Loucy (cell line): ENCODE measurements at regions not wholly inside any gene's neighbourhood (a gene's known extent, or its start where the extent isn't known, plus 50 kb on each side); places are given as distances from the start of the nearest gene placed in this dataset.

Experiments used
- H2AFZ ChIP-seq: fragments of 200-600 bp; sonication (generic); 2 replicates; pipeline ENCODE4 v1.6.0; 2016; ENCODE audit warnings: antibody characterized with exemption, mild to moderate bottlenecking, low read length, moderate library complexity
- H3F3A ChIP-seq: fragments of 200-600 bp; 2 replicates; pipeline ENCODE4 v1.6.0; 2016; ENCODE audit warnings: antibody characterized with exemption, low read depth, mild to moderate bottlenecking
- H3K27me3 ChIP-seq: fragments of 200-600 bp; sonication (generic); 2 replicates; pipeline ENCODE4 v1.6.1; 2014; ENCODE audit warnings: low read length, mild to moderate bottlenecking; ENCODE audit not compliant: insufficient read depth, poor library complexity, severe bottlenecking
- H3K36me3 ChIP-seq: fragments of 200-600 bp; sonication (generic); 2 replicates; pipeline ENCODE4 v1.6.1; 2016; ENCODE audit warnings: low read length; ENCODE audit not compliant: insufficient read depth
- H3K4me1 ChIP-seq: fragments of 200-600 bp; sonication (generic); 2 replicates; pipeline ENCODE4 v1.5.1; 2014; ENCODE audit warnings: low read length, mild to moderate bottlenecking; ENCODE audit not compliant: insufficient read depth, poor library complexity, severe bottlenecking
- H3K4me2 ChIP-seq: fragments of 200-600 bp; sonication (generic); 2 replicates; pipeline ENCODE4 v1.6.0; 2014; ENCODE audit warnings: antibody characterized with exemption, low read length, low read depth, mild to moderate bottlenecking; ENCODE audit not compliant: poor library complexity, severe bottlenecking
- H3K4me3 ChIP-seq: fragments of 200-600 bp; sonication (generic); 2 replicates; pipeline ENCODE4 v1.5.1; 2014; ENCODE audit warnings: low read length, mild to moderate bottlenecking, mixed read lengths; ENCODE audit not compliant: poor library complexity, severe bottlenecking
- H3K79me2 ChIP-seq: fragments of 200-600 bp; sonication (generic); 2 replicates; pipeline ENCODE4 v1.6.1; 2014; ENCODE audit warnings: low read length; ENCODE audit not compliant: insufficient read depth
- H3K9ac ChIP-seq: fragments of 200-600 bp; sonication (generic); 2 replicates; pipeline ENCODE4 v1.6.0; 2014; ENCODE audit warnings: mild to moderate bottlenecking, low read depth, low read length, moderate library complexity; ENCODE audit not compliant: poor library complexity, severe bottlenecking
- H3K9me2 ChIP-seq: fragments of 200-600 bp; sonication (generic); replicated peaks from 2 replicates; pipeline ENCODE4 v1.6.1; 2016; ENCODE audit warnings: low read depth, low read length, mixed read lengths
- H3K9me3 ChIP-seq: fragments of 200-600 bp; sonication (generic); 2 replicates; pipeline ENCODE4 v1.6.1; 2014; ENCODE audit warnings: mild to moderate bottlenecking, antibody characterized with exemption, low read length, low read depth; ENCODE audit not compliant: insufficient read depth
- H4K20me1 ChIP-seq: fragments of 200-600 bp; sonication (generic); 2 replicates; pipeline ENCODE4 v1.6.0; 2014; ENCODE audit warnings: antibody characterized with exemption, low read length, mild to moderate bottlenecking; ENCODE audit not compliant: insufficient read depth, poor library complexity, severe bottlenecking
- CTCF ChIP-seq: fragments of 200-600 bp; sonication (generic); conservative IDR thresholded peaks from 2 replicates; pipeline ENCODE4 v1.5.1; 2014; ENCODE audit warnings: mild to moderate bottlenecking, antibody characterized with exemption, low read length
- EZH2phosphoT487 ChIP-seq: fragments of 200-600 bp; IDR thresholded peaks from 2 replicates; pipeline ENCODE4 v1.6.1; 2018; ENCODE audit warnings: antibody characterized with exemption, mild to moderate bottlenecking, moderate library complexity, borderline replicate concordance

DNA sequence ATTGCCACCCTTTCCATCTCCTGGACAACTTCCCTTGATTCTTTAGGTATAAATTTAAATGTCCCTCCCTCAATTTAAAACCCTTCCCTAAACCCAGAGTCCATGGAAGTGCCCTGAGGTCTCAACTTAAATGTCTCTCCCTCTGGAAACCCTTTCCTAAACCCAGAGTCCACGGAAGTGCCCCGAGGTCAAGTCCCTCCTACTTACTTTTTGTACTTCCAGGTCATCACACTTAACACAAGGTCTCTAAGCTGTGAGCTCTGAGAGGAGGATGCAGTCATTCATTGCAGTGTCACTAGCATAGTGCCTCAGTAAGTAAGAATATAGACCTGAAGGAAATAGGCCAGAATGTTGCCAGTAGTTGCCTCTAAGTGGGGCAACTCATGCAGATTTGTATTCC lies 78.2 kb upstream of the BNC1 start:
- no peak overlapping the region for H3K4me3 ChIP-seq
- no peaks in the 10 kb centered on the region for H3K9me3 ChIP-seq
- H3K9me2 ChIP-seq = no peaks in the 10 kb centered on the region
- no peak for TF ChIP-seq CTCF
- TF ChIP-seq EZH2phosphoT487 = no peak
- no peak overlapping the region for H2AFZ ChIP-seq
- peaks cover 4% of the 10 kb centered on the region for H3K4me1 ChIP-seq
- no peaks in the 10 kb centered on the region for H3K36me3 ChIP-seq
- H3K9ac ChIP-seq = no peak overlapping the region
- no peaks in the 10 kb centered on the region for H4K20me1 ChIP-seq
- no peaks in the 10 kb centered on the region for H3K79me2 ChIP-seq
- H3K4me2 ChIP-seq = no peak overlapping the region
- no peaks in the 10 kb centered on the region for H3F3A ChIP-seq
- H3K27me3 ChIP-seq = no peaks in the 10 kb centered on the region

GRCh38 chr15:83364501-83364900 lies 80.0 kb upstream of the BNC1 start:
- Histone ChIP-seq H3K79me2 (no peaks in the 10 kb centered on the region), H3K27me3 (no peaks in the 10 kb centered on the region), H3K9me3 (no peaks in the 10 kb centered on the region), H2AFZ (no peak overlapping the region), H3K36me3 (no peaks in the 10 kb centered on the region), H3K9ac (no peak overlapping the region), H3K4me1 (peaks cover 4% of the 10 kb centered on the region), H3K4me3 (no peak overlapping the region), H3K9me2 (no peaks in the 10 kb centered on the region), H4K20me1 (no peaks in the 10 kb centered on the region), H3K4me2 (no peak overlapping the region), H3F3A (no peaks in the 10 kb centered on the region)
- TF ChIP-seq CTCF (no peak), EZH2phosphoT487 (no peak)

- Histone ChIP-seq H3K79me2 (no peaks in the 10 kb centered on the region), H2AFZ (peak overlapping the region; percentile 60), H3K36me3 (no peaks in the 10 kb centered on the region), H3K9me2 (no peaks in the 10 kb centered on the region), H3K4me2 (peak overlapping the region; percentile 55), H3K9me3 (no peaks in the 10 kb centered on the region), H3K4me1 (peaks cover 4% of the 10 kb centered on the region), H3K4me3 (peak overlapping the region; percentile 64), H3F3A (no peaks in the 10 kb centered on the region), H3K9ac (no peak overlapping the region), H3K27me3 (no peaks in the 10 kb centered on the region), H4K20me1 (no peaks in the 10 kb centered on the region)
- TF ChIP-seq EZH2phosphoT487 (no peak), CTCF (no peak)
Observed at GRCh38 chr15:83365370-83365938, 81.0 kb upstream of the BNC1 start.
